ENCODE measurements at regions not wholly inside any gene's neighbourhood (a gene's known extent, or its start where the extent isn't known, plus 50 kb on each side); places are given as distances from the start of the nearest gene placed in this dataset.

DNA sequence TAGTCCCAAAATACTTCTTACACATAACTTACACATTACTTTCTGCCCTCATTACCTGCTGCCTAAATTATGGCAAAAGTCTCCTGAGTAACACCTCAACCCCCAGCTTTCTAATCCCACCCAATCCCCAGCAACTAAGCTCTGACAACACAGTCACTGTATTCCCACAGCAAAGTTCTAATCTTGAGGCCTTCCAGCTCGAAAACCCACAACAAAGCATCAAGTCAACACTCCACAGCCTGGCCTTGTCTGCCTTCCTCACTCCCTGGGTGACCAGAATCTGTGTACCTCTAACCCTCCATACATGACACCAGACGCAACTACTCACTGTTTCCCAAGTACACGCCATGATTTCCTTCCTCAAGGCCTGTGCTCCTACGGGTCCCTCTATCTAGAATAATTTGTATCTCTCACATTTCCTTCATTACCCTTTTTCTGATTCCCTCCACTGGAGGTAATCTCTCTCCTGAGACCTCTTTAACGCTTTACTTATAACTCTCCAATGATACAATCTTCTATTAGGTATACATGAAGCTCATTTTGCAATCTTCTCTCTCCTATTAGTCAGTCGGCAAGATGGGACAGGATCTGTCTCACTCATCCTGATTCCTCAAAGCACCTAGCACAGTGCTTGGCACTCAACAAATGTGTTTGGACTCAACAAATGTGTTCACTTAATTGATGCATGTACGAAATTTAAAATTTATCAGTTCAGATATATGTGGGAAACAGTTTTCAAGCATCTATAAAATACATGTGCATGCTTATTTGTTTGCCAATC is 87.6 kb upstream of the DOCK9 start:
- H3K4me3 ChIP-seq (ENCODE audit: low read depth, low read length) = no peak overlapping the region
- no peak for DNase-seq (ENCODE audit: low read depth)

GRCh38 chr13:99066219-99066618 is 88.4 kb upstream of the DOCK9 start:
- TF ChIP-seq, protein P1, sequence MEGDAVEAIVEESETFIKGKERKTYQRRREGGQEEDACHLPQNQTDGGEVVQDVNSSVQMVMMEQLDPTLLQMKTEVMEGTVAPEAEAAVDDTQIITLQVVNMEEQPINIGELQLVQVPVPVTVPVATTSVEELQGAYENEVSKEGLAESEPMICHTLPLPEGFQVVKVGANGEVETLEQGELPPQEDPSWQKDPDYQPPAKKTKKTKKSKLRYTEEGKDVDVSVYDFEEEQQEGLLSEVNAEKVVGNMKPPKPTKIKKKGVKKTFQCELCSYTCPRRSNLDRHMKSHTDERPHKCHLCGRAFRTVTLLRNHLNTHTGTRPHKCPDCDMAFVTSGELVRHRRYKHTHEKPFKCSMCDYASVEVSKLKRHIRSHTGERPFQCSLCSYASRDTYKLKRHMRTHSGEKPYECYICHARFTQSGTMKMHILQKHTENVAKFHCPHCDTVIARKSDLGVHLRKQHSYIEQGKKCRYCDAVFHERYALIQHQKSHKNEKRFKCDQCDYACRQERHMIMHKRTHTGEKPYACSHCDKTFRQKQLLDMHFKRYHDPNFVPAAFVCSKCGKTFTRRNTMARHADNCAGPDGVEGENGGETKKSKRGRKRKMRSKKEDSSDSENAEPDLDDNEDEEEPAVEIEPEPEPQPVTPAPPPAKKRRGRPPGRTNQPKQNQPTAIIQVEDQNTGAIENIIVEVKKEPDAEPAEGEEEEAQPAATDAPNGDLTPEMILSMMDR (IDR thresholded peaks at IDR 0.05; ENCODE audit: insufficient read depth, low read length, poor library complexity, severe bottlenecking) = no peak
- DNase-seq (ENCODE audit: low read depth) = no peak

More for the DNA sequence above, 87.6 kb upstream of the DOCK9 start:
- Histone ChIP-seq H3K27me3 (ENCODE audit: control insufficient read depth, insufficient read depth, low read length) (no peaks in the 10 kb centered on the region), H3K36me3 (ENCODE audit: control insufficient read depth, insufficient read depth, low read length) (no peaks in the 10 kb centered on the region)
- TF ChIP-seq, protein P1 (IDR thresholded peaks at IDR 0.05; ENCODE audit: insufficient read depth, low read length, poor library complexity, severe bottlenecking) = no peak

DNA sequence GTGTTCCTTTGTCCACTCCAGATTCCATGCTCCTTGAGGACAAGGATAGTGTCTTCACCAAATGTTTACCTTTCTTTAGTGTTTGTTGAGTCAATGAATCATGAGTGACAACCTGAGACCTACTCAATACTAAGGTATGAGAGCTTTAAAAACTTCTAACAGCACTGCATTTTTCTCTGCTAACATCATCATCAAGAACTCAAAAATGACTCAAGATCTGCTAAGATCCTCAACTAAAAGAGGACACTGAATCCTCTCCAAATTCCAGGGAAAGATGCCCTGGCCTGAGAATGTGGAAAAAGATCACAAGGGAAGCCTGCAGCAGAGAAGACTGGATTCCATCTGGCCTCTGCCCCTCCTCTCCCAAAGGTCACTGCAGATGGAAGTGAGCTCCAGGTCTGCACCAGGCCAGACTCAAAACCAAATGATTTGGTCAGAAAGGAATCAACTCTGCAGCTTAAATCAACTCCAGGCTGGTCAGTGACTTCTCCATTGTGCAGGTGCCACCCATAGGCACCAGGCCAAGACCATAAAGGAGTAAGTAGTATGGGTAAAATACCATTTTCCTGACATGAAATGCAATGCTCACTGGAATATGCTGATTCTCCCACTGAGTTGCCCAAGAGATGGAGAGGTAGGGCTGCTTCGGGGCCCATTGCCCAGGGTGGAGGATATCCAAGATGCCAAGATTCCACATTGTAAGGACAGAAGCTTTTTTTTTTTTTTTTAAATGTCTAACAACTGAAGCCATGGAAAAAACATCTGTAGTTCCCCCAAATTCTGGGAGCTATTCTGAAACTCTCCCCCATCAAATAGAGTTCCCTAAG is 89.5 kb upstream of the DOCK9 start:
- Histone ChIP-seq H3K36me3 (ENCODE audit: control insufficient read depth, insufficient read depth, low read length) (no peaks in the 10 kb centered on the region), H3K27me3 (ENCODE audit: control insufficient read depth, insufficient read depth, low read length) (no peaks in the 10 kb centered on the region), H3K4me3 (ENCODE audit: low read depth, low read length) (no peak overlapping the region)
- peak; percentile 83 for DNase-seq (ENCODE audit: low read depth)
- TF ChIP-seq, protein P1 (IDR thresholded peaks at IDR 0.05; ENCODE audit: insufficient read depth, low read length, poor library complexity, severe bottlenecking) = no peak

More at GRCh38 chr13:99066219-99066618, 88.4 kb upstream of the DOCK9 start:
- Histone ChIP-seq H3K27me3 (ENCODE audit: control insufficient read depth, insufficient read depth, low read length) (no peaks in the 10 kb centered on the region), H3K4me3 (ENCODE audit: low read depth, low read length) (no peak overlapping the region), H3K36me3 (ENCODE audit: control insufficient read depth, insufficient read depth, low read length) (no peaks in the 10 kb centered on the region)

DNA sequence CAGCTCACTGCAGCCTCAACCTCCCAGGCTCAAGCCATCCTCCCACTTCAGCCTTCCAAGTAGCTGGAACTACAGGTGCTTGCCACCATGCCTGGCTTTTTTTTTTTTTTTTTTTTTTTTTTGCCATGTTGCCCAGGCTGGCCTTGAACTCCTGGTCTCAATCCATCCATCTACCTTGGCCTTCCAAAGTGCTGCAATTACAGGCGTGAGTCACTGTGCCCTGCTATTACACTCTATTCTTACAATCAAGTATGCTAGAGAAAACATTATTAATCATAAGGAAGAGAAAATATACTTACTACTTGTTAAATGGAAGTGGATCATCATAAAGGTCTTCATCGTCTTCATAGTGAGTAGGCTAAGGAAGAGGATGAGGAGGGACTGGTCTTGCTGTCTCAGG is 93.3 kb upstream of the DOCK9 start:
- no peak overlapping the region for H3K4me3 ChIP-seq (ENCODE audit: low read depth, low read length)
- no peaks in the 10 kb centered on the region for H3K36me3 ChIP-seq (ENCODE audit: control insufficient read depth, insufficient read depth, low read length)
- DNase-seq (ENCODE audit: low read depth) = no peak
- TF ChIP-seq, protein P1 (IDR thresholded peaks at IDR 0.05; ENCODE audit: insufficient read depth, low read length, poor library complexity, severe bottlenecking) = no peak
- H3K27me3 ChIP-seq (ENCODE audit: control insufficient read depth, insufficient read depth, low read length) = no peaks in the 10 kb centered on the region

GRCh38 chr13:99071666-99072065 is 93.8 kb upstream of the DOCK9 start:
- H3K27me3 ChIP-seq (ENCODE audit: control insufficient read depth, insufficient read depth, low read length) = no peaks in the 10 kb centered on the region
- TF ChIP-seq, protein P1 (IDR thresholded peaks at IDR 0.05; ENCODE audit: insufficient read depth, low read length, poor library complexity, severe bottlenecking) = no peak
- H3K4me3 ChIP-seq (ENCODE audit: low read depth, low read length) = no peak overlapping the region
- no peak for DNase-seq (ENCODE audit: low read depth)
- no peaks in the 10 kb centered on the region for H3K36me3 ChIP-seq (ENCODE audit: control insufficient read depth, insufficient read depth, low read length)
